GM19023 (cell line): ENCODE measurements at regions not wholly inside any gene's neighbourhood (a gene's known extent, or its start where the extent isn't known, plus 50 kb on each side); places are given as distances from the start of the nearest gene placed in this dataset.

Source experiments
- ATAC-seq: cut with Tn5 transposase; IDR thresholded peaks from one replicate; pipeline ENCODE4 v1.9.1; 2021; ENCODE audit warnings: mild to moderate bottlenecking, moderate library complexity; ENCODE audit not compliant: unreplicated experiment

DNA sequence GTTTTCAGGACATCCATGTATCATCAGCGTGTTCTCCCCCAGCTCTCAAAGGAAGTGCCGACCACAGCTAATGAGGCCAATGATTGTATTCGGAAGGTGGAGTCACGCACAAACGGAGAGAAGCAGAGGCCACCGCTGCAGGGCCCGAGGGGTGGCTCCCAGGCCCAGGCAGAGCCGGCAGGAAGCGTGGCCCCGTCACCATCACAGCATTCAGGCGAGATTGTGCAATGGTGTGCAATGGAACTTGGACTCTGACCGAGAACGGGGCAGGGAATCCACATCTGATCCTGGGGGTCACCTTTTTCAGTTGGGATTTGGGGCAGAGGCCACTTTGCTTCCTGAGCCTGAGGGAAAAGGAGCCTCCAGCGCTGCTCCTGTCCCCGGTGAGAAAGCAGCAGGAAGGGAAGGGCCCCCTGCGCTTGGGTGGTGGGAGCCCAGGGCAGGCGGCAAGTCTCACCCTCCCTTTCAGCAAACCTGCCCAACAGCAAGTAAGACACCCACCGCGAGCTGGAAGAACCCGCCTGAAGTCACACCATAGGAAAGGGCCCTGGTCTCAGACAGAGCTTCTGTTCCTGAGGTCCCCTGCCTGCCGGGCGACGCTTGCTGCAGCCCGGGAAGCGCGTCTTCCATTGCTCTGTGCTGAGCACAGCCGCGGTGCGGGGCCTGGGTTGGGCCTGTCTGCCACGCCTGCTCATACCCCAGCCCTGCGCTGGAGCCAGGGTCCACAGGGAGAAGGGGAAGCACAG is 1430.7 kb downstream of the BRD1 start:
- ATAC-seq, result no peak

DNA sequence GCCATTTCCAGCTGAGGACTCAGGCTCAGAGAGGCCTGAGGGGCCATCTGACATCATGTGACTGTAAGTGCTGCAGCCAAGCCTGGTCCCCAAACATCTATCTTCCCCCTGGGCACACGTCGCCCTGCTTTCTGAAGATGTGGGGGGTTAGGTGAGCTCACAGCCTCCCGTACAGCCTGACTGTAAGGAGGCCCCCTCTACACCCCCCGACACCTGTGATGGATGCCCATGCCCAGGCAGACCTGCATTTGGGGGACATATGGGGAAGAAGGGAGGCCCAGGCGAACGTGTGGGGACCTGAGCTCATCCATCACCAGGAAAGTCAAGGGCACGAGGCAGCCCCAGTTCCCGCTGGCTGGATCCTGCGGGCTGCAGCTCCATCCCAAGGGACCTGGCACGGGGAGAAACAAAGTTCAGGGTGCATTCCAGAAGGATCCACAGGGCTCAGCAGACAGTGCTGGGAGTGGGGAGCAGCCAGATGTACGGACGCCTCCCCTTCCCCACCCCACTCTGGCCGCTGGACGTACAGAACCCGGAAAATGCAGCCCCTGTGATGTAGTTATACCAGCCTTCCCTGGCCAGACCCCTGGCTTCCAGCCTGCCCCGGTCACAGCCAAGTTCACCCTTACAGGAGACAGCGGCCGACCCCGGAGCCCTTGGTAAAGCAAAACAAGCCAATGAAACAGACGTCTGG is 1431.4 kb downstream of the BRD1 start:
- ATAC-seq, result no peak

DNA sequence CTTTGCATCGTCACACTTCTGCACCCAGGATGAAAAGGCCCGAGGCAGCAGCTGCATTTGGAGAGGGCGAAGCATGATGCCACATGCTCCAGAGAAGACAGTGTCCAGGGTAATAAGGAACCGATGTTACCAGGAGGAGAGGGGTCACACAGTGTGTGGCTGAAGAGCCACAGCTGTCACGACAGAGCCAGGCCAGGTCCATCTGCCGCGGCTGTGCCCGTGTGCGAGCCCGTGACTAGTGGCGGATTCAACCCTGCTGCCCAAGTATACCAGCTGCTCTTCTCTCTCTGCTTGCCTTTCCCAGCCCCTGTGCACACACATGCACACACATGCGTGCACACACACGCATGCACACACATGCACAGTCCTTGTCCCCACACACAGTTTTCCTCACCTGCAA is 1432.5 kb downstream of the BRD1 start:
- no peak for ATAC-seq

DNA sequence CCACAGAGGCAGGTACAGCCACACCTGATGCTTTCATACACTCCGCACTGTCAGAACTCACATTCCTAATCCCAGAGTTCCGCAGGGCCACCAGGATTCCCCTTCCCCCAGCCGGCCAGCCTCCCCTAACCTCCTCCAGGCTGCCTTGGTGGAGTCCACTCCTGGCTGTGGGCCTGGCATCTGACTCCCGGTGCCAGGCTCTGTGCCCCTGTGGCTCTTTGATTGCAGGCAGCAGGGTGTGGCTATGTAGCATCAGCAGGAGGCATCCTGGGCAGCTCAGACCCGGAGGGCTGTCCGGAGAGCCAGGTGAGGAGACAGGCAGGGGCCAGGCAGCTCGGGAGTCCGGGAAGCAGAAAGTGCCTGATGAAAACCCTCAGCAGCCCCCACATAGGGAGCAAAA is 1432.9 kb downstream of the BRD1 start:
- no peak for ATAC-seq

DNA sequence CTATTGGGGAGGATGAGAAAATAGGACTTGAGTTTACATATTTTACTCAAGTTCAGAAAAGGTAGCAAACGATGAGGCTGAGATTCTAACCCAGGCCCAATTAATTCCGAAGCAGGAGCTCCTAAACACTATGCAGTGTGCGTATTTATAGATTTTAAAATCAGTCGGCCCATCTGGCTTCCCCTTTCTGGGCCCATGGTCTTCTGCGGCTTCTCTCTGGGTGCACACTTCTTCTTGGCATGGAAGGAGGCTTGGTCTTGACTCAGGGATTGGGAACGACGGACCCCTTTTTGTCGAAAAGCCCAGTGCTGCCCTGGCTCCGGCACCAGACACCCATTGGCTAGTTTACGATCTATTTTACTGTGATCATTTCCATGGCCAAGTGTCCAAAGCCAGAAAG is 1433.8 kb downstream of the BRD1 start:
- no peak for ATAC-seq

DNA sequence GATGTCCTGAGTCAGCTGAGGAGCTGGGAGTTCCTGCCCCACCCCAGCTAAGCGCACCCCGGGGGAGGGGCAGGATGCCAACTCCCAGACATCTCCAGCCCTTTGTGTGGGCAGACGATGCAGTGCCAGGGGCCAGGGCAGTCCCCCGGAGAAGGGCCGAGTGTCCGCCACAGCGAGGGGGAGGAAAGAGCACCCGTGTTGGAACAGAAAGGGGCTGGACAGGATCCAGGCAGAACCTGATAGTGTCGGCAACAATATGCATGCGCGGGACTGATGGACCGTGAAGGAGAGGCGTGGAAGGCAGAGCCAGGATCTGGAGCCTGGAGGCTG is 1434.7 kb downstream of the BRD1 start:
- ATAC-seq, result no peak

DNA sequence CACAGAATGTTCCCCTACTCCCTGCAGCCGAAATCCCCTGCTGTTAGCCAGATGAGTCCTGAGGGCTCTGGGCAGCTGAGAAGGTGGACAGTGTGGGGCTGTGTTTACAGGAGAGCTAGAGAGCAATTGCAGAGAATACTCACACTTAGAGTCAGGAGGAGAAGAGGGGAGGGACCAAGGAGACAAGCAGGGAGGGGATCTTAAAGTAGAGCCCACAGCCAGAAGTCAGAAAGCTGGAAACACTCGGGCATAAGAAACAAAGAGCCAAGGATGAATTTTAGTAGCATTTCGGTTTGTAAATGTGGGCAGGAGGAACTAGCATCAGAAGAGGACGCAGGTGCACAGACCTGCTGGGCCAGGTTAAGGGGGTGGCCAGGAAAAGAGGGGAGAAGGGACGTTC is 1435.9 kb downstream of the BRD1 start:
- no peak for ATAC-seq

DNA sequence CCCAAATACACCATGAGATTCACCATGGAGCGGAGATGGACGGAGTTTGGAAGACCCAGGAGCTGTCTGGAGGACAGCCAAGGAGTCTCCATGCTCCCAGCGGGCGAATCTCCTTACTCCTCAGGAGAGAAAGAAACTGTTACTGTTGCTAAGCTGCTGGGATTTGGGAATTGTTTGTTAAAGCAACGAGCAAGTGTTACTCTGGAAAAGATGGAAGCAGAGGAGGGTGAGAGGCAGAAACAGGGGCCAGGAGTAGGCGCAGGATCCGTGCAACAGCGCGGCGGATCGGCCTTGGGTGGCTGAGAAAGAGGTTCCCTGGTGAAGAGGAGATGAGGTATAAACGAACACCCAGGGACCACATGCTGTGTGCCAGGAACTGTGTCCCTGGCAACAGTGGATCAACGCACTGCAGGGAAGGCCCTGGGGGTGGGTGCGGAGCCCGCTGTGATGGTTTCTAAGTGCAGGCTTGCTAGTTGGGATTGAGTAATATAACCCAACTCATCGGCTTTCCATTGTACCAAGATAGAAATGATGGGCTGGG is 1436.4 kb downstream of the BRD1 start:
- ATAC-seq, result no peak

DNA sequence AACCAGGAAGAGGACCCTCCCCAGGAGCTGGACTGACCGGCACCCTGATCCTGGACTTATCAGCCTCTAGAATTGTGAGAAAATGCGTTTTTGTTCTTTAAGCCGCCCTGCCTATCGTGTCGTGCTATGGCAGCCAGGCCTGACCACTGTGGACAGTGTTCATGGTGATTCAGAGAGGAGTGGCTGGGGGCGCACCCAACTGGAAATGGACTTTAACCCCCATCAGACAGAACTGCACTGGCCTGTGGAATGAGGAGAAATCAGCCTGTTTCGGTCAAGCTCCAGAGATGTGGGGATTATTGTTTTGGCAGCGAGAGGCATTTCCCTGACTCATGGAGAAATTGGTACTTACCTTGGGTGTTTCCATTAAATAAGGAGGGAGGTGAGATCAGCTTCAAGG is 1437.8 kb downstream of the BRD1 start:
- no peak for ATAC-seq

DNA sequence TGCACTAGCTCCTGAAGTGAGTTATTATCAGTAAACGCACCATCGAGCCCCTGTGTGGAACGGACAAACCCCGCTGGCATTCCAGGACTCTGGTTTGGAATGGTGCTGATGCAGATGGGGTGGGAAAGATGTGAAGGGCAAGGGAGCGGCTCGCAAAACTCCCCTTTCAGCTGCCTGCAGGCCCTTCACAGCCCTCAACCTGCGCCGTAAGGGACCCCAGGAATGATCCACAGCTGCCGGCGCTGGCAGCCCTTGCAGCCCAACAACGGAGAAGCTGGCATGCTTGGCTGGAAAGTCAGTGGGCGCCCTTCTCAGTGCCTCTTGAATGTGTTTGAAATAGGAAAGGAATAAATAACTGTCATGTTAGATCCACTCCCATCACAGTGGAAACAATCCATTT is 1445.5 kb downstream of the BRD1 start:
- no peak for ATAC-seq

DNA sequence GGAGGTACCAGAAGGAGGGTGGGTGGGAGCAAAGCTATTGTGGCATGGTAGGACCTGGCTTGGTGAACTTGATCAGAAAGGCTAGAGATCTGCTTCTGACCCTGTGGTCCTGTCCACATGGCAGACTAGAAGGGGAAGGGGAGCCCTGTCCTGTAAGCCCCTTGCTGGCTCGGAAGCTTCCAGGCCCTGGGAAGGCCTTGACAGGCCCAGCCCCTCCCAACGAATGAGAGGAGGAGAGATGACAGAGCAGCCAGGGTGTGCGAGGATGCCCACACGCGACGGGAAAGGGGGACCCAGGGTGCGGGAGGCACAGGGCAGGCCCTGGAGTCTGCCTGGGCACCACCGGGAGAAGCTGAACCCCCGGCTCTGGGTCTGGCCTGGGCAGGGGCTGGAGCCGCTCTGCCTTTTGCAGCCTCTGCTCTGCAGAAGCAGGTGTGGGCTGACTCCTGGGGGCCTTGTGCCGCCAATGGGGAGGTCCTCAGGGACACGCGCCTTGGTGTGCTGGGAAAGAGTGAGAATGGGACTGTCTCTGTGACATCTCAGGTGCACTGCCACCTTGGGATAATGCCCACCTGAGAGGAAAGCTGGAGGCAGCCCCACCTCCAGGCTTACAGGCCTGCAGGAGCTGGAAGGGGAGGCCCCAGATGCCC is 1447.5 kb downstream of the BRD1 start:
- ATAC-seq, result no peak

DNA sequence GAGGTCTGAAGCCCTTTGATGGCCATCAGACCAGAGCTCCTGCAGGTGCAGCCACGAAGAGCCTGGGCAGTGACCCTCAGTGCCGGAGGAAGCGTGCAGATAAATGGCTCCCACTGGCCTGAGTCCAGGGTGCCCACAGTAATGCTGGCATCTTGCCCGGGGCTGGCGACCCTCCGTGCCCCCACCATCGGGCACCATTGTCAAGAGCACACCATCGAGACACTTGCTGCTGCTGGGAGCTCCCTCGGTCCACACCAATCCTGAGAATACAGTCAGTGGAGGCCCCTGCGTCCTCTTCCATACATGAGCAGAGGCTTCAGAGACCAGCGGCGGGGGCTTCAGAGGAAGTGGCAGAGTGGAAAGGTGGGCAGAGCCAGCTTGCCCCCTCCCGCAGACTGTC is 1448.3 kb downstream of the BRD1 start:
- ATAC-seq, result no peak

DNA sequence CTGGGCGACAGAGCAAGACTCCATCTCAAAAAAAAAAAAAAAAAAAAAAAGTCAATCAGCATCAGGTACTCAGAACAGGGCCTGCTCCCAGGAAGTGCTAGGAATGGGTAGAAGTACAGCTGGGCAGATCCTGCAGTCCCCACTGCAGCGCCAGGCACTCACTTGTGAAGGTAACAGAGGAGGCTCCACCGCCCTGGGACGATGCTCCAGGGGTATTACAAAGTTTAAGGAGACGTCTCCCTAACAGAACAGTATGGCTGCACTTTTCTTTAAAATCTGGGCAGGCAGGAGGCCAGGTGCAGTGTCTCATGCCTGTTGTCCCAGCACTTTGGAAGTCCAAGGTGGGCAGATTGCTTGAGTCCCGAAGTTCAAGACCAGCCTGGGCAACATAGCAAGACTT is 1449.0 kb downstream of the BRD1 start:
- ATAC-seq, result no peak

DNA sequence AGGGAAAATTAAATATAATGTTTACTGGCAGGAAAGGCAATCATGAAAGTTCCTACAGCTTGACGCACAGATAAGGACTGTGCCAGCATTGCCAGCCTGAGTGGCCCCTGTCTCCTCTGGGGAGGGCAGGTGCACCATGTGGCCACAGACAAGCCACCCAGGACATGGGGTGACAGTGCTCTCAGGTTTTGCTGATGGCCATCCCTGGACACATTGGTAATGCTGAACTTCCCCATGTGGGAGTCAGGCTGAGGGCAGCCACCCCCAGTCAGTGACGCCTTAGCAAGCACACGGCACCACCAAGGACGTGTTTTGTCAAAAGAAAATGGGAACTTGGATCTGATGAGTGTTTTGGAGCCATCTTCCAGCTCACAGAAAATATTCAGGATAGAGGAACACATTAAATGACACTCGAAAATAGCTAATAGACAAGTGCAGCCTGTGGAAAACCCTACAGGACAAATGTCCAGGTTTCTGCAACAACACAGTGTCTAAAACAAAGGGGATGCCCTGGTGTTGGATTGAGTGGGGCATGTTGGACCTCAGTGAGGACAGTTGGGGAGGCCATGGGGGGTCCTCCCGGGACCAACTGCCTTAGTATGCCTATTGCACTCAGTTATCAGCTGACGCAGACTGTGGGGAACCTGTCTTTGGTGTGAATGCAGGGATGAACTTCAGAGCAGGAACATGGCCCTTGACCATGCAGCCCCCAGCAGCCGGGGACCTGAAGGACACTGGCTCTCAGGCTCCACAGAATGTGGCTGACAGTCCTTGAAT is 1450.5 kb downstream of the BRD1 start:
- ATAC-seq, result no peak

DNA sequence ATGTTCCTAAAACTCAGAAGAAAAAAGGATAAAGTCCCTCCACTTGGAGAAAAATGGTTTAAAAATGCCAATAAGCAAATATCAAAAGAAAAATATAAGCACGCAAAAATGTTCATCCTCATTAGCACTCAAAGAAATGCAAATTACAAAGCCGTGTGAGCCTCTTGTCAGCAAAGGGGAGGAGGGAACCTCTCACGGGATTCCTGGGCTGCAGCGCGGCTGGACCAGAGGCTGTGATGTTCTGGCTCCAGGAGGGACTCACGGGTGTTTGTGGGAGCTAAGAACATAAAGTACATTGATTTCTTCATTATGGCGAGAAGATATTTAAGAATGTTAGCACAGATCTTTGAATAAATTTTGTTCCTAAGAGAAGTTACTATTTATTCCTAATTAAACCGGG is 1451.2 kb downstream of the BRD1 start:
- no peak for ATAC-seq

DNA sequence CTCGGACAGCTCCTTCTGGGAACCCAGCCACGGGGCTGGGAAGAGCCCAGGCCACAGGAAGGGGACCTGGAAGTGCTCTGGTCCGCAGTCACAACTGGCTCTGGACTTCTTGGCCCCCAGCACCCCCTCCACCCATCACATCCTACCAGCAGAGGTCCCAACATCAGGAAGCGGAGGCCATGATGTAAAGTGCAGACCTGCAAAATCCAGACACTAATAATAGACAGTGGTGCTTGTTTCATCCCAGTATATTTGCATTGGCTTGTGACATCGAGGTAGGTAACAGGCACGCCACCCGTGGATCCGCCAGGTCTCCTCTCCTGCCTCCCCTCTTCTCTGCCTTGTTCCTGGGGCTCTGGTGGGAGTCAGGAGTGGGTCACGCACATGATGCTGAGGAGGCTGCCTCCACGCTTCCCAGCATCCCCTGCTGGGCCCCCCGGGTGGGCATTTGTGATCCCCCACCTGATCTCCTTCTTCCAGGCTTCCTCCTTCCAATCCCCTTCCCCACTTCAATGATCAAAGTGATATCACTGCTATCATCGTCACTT is 1454.0 kb downstream of the BRD1 start:
- ATAC-seq, result no peak

DNA sequence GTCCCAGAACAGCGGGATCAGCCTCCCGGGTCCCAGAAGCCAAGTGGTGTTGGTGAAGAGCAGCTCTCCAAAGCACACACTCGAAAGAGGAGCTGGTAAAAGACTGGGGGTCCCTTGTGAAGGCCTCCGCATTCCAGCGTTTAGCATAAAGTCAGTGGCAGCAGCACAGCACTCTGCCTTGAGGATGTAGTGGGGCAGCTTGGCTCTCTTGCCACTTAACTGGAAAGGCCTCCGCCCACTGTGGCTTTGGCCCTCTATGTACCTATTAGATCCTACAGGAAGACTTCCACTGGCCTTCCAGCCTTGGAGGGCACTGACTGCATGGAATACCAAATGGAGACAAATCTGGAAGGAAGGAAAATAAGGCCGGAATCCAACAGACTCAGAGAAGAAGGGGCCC is 1455.3 kb downstream of the BRD1 start:
- no peak for ATAC-seq

DNA sequence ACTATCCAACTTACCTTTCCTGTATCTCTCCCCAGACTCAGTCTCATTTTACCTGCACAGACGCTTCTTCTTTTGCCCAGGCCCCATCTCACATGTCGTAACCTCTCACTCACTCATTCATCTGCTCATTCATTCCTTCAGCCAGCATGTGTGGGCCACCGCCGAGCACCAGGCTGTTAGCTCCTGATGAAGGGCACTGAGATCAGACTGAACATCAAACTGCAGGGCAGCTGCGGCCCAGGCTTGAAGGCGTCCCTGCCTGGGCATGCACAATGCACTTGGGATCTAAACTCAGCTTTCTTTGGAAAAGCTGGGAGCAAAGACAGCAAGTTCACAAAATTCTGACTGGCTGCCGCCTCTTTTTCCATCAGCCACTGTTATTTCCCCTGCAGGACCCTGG is 1456.3 kb downstream of the BRD1 start:
- no peak for ATAC-seq

DNA sequence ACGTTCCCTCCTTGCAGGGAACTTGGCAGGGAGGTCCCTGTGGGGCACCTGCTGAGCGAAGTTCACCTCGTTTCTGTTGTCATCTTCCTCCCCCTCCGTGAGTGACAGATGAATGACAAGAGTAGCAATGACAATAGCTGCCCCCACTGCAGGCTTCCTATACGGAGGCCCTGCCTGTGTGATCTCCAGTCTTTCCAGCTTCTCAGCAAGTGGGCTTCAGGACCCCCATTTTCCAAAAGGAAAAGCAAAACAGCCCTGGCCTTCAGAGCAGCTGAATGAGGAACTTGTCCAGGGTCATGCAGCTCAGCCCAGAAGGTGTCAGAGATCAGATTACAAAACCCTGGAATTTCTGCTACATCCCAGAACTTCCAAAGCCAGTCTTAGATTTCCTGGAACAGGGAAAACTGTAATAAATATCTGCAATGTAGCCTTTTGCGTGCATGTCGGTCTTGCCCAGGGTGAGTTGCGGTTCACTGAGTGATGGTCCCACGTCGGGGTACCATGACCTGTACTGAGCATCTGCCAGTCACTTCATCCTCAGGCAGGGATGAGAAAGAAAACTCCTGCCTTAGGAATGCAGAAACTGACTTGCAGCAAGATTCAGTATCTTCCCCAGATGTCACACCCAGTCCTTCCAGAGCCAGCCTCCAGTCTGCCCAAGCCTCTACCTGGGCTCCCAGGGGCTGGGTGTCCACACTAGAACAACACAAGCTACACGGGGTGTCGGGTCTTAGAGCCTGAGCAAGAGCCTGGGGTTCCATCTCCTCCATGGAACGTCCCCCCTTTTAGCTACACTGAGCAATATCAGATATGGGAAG is 1457.0 kb downstream of the BRD1 start:
- ATAC-seq, result no peak

DNA sequence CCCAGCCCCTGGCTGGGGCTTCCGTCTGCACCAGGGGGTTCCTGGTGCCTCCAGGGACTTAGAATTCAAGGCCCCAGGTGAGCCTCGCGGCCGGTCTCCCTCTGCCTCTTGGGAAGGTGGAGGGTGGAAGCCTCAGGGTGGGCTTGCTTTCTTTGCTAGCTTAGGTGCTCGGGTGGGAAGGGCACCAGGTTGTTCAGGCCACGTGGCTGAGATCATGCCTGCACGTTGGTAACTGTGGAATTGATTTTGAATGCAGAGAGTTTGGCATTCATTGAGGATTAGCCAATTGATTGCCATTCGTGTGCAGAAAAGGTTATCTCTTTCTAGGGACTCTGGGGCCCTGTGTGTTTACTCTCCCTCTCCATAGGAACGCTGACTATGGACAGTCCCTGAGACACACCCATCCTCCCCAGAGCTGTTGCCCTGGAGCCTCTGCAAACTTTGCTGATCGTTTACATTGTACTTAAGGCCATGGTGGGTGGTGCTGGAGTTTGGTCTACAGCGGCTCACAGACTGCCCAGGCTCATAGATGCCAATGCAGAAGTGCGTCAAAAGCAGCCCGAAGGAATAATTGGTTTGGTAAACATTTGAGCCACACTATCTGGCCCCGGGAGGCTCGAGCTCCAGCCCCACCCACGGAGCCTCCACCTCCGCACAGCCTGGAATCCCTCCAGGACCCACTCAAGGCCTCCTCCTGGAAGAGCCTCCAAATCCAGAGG is 1457.7 kb downstream of the BRD1 start:
- no peak for ATAC-seq
